ENCODE measurements at regions not wholly inside any gene's neighbourhood (a gene's known extent, or its start where the extent isn't known, plus 50 kb on each side); places are given as distances from the start of the nearest gene placed in this dataset.

DNA sequence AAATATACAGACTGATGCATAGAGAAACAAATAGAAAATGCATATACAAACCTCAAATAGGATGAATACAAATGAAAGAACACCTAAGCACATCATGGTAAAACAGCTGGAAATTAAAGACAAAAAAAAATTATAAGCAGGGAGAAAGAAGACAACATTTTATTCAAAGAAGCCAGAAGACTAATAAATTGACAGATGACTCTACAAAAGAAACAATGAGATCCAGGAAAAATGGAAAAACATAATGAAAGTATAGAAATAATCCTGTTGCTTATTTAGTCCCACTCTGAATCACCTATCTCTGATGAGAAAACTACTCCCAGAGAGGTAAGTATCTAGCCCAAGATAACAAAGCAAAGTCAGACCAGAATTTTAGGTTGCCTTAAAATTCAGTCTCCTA, 143.4 kb downstream of the RBM43 start:
- TF ChIP-seq ZFX (IDR thresholded peaks at IDR 0.05): no peak
- TF ChIP-seq, protein P1, sequence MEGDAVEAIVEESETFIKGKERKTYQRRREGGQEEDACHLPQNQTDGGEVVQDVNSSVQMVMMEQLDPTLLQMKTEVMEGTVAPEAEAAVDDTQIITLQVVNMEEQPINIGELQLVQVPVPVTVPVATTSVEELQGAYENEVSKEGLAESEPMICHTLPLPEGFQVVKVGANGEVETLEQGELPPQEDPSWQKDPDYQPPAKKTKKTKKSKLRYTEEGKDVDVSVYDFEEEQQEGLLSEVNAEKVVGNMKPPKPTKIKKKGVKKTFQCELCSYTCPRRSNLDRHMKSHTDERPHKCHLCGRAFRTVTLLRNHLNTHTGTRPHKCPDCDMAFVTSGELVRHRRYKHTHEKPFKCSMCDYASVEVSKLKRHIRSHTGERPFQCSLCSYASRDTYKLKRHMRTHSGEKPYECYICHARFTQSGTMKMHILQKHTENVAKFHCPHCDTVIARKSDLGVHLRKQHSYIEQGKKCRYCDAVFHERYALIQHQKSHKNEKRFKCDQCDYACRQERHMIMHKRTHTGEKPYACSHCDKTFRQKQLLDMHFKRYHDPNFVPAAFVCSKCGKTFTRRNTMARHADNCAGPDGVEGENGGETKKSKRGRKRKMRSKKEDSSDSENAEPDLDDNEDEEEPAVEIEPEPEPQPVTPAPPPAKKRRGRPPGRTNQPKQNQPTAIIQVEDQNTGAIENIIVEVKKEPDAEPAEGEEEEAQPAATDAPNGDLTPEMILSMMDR (conservative IDR thresholded peaks at IDR 0.05): no peak

DNA sequence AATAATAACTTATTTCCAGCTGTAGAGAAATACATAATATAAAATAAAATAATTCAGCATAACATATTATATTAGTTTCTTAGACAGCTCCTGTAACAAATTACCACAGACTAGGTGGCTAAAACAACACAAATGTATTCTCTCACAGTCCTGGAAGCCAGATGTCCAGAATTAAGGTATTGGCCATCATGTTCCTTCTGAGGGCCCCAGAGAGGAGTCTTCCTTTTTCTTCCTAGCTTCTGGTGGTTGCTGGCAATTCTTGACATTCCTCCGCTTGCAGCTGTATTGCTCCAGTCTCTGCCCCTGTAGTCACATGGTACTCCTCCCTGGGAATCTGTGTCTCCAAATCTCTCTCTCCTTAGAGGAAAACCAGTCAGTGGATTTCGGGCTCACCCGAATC, 146.8 kb downstream of the RBM43 start:
- no peak for TF ChIP-seq ZFX (IDR thresholded peaks at IDR 0.05)
- TF ChIP-seq, protein P1 (conservative IDR thresholded peaks at IDR 0.05): no peak

More for the DNA sequence above, 143.4 kb downstream of the RBM43 start:
- no peak overlapping the region for H3K27ac ChIP-seq

DNA sequence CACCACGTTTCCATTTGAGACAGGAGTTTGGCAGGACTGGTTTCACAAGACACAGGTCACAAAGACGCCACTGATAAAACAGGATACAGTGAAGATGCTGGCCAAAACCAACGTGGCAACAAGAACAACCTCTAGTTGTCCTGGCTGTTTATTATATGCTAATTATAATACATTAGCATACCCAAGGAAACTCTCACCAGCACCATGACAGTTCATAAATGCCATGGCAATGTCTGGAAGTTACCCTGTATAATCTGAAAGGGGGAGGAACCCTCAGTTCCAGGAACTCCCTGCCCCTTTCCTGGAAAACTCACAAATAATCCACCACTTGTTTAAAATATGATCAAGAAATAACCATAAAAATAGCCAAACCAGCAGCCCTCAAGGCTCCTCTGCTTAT, 148.3 kb downstream of the RBM43 start:
- no peak for TF ChIP-seq ZFX (IDR thresholded peaks at IDR 0.05)
- TF ChIP-seq, protein P1 (conservative IDR thresholded peaks at IDR 0.05): no peak
- no peak overlapping the region for H3K27ac ChIP-seq

More for the DNA sequence above, 146.8 kb downstream of the RBM43 start:
- H3K27ac ChIP-seq: no peak overlapping the region

DNA sequence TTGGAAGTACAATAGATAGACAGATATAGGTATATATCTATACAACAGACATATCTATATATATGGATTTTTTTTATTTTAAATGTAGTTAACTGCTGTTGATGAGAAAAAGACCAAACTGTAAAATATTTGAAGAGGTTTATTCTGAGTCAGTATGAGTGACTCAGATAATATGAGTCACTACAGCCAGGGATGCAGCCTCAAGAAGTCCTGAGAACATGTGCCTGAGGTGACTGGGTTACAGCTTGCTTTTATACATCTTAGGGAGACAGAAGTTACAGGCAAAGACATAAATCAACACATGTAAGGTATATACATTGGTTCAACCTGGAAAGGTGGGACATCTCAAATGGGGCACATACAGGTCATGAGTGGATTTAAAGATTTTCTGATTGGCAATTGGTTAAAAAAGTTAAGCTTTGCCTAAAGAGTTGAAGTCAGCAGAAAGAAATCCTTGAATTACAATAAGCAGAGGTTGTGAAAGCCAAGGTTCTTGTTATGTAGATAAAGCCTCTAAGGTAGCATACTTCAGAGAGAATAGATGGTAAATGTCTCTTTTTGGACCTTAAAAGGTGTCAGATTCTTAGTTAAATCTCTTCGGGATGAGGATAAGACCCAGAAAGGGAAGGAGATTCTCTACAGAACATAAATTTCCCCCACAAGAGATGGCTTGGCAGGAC, 149.9 kb downstream of the RBM43 start:
- no peak for TF ChIP-seq ZFX (IDR thresholded peaks at IDR 0.05)
- TF ChIP-seq, protein P1 (conservative IDR thresholded peaks at IDR 0.05): no peak
- H3K27ac ChIP-seq: no peak overlapping the region

DNA sequence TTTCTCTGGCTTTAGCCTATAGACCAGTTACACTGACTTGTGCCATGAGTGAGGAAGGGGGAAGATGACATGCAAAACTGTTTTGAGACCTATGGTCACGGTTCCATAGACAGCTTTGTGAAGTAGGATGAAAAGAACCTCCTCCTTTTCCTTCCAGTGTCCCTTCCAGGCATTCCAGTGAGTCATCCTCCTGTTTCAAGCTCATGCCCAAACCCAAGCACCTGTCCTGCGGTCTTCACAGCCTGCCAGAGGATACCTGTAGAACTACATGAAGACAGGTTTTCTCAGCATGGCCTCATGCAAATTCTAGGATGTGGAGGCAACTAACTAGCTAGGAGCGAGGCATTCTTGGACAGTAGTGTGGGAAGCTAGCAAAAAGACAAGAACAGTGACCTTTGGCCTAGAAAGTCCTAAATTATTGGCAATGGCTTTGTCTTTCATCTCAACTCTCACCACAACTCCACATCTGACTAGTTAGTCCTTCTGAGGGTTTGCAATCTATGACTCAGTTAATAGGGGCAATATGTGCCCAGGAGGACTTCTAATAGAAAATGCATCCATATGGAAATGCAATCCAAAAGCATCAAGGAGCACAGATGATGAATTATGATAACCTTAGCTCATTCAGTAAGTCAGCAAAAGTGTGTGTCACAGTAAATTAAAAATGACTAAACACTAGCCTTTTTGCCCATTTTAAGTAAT, 154.7 kb downstream of the RBM43 start:
- TF ChIP-seq, protein P1 (conservative IDR thresholded peaks at IDR 0.05): no peak
- no peak for TF ChIP-seq ZFX (IDR thresholded peaks at IDR 0.05)
- no peak overlapping the region for H3K27ac ChIP-seq

DNA sequence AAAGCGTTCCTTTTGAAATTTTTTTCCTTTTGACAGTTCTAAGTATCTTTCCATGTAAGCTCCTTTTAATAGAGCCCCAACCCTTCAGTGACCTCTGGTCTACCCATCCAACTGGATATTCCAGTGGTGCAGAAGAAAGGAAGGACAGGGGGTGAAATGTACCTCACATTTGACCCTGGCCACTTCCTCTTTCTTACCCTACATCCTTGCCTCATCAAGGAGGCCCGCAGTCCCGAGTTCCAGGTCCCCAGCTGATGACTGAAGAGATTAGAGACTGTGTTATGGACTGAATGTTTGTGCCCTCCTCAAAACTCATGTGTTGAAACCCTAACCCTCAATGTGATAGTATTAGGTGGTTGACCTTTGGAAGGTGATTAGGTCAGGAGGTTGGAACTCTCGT, 158.1 kb downstream of the RBM43 start:
- H3K27ac ChIP-seq: no peak overlapping the region
- TF ChIP-seq ZFX (IDR thresholded peaks at IDR 0.05): no peak
- TF ChIP-seq, protein P1 (conservative IDR thresholded peaks at IDR 0.05): no peak

DNA sequence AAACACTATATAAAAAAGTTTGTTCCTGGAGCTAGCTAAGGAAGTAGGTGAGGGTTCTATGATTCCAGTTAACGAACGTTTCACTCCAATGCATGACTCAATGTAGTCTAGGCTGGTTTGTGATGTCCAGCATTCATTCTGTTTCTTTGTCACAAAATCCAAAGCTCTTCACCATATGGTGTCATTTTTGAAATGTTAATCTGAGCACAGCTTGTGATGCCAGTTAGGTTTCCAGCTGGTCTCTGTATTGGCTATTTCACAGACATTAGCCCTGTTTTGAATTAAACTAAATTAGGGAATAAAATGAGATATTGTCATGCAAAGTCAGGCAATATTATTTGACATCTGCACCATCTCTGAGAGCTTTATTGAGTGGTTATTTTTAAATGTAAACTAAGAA, 159.4 kb downstream of the RBM43 start:
- no peak overlapping the region for H3K27ac ChIP-seq
- TF ChIP-seq, protein P1 (conservative IDR thresholded peaks at IDR 0.05): no peak
- TF ChIP-seq ZFX (IDR thresholded peaks at IDR 0.05): no peak
